Liver (tissue), 7 donors: ENCODE measurements at regions not wholly inside any gene's neighbourhood (a gene's known extent, or its start where the extent isn't known, plus 50 kb on each side); places are given as distances from the start of the nearest gene placed in this dataset.

ENCODE experiments used
- DNase-seq: peaks from one replicate; pipeline ENCODE4 v3.0.0-alpha.2; 2017; ENCODE audit warnings: low spot score
- H3K27ac ChIP-seq, 2 donors: one replicate each; pipeline ENCODE4 v1.7.0; 2013; ENCODE audit warnings: inconsistent platforms in 2 of 2, low read length in 2 of 2, control low read depth in 1 of 2, low read depth in 1 of 2, mild to moderate bottlenecking in 1 of 2
- H3K27me3 ChIP-seq, 4 donors: one replicate each; pipeline versions ENCODE4 v1.6.1 to v1.7.0; 2013; ENCODE audit warnings: low read length in 3 of 4, inconsistent platforms in 1 of 4, mild to moderate bottlenecking in 1 of 4, moderate library complexity in 1 of 4; ENCODE audit not compliant: control insufficient read depth in 4 of 4, insufficient read depth in 4 of 4
- H3K36me3 ChIP-seq, 4 donors: one replicate each; pipeline versions ENCODE4 v1.6.1 to v1.7.0; 2013; ENCODE audit warnings: low read length in 3 of 4, mild to moderate bottlenecking in 3 of 4, low read depth in 1 of 4, moderate library complexity in 1 of 4; ENCODE audit not compliant: control insufficient read depth in 4 of 4, insufficient read depth in 3 of 4
- H3K4me1 ChIP-seq, 4 donors: one replicate each; pipeline versions ENCODE4 v1.6.1 to v1.7.0; 2013; ENCODE audit warnings: low read length in 3 of 4, mild to moderate bottlenecking in 3 of 4, moderate library complexity in 1 of 4; ENCODE audit not compliant: control insufficient read depth in 4 of 4, insufficient read depth in 4 of 4
- H3K4me3 ChIP-seq, 3 donors: one replicate each; pipeline versions ENCODE4 v1.6.1 to v1.7.0; 2013; ENCODE audit warnings: low read length in 3 of 3, control low read depth in 1 of 3, low read depth in 1 of 3, mild to moderate bottlenecking in 1 of 3
- H3K9ac ChIP-seq, 2 donors: one replicate each; pipeline ENCODE4 v1.7.0; 2013; ENCODE audit warnings: low read length in 2 of 2, mild to moderate bottlenecking in 2 of 2, moderate library complexity in 2 of 2, control low read depth in 1 of 2, low read depth in 1 of 2
- H3K9me3 ChIP-seq, 4 donors: one replicate each; pipeline versions ENCODE4 v1.6.1 to v1.7.0; 2013; ENCODE audit warnings: low read length in 3 of 4; ENCODE audit not compliant: control insufficient read depth in 4 of 4
- EGR1 ChIP-seq, 2 donors: IDR thresholded peaks; 2 replicates each; pipeline ENCODE4 v1.6.1; 2016 to 2018; ENCODE audit warnings: antibody characterized with exemption in 2 of 2, low read depth in 2 of 2
- FOXA1 ChIP-seq: IDR thresholded peaks from 2 replicates; pipeline ENCODE4 v1.6.1; 2016; ENCODE audit warnings: antibody characterized with exemption
- FOXA2 ChIP-seq: IDR thresholded peaks from 2 replicates; pipeline ENCODE4 v1.6.1; 2016; ENCODE audit warnings: antibody characterized with exemption
- HNF4A ChIP-seq, 2 donors: conservative IDR thresholded peaks; 2 replicates each; pipeline ENCODE4 v1.6.1; 2016; ENCODE audit warnings: antibody characterized with exemption in 2 of 2, mild to moderate bottlenecking in 2 of 2
- HNF4G ChIP-seq: IDR thresholded peaks from 2 replicates; pipeline ENCODE4 v1.6.1; 2016; ENCODE audit warnings: antibody characterized with exemption
- JUND ChIP-seq, 2 donors: IDR thresholded peaks; 2 replicates each; pipeline ENCODE4 v1.6.1; 2016; ENCODE audit warnings: antibody characterized with exemption in 2 of 2
- NR2F2 ChIP-seq: IDR thresholded peaks from 2 replicates; pipeline ENCODE4 v1.6.1; 2016; ENCODE audit warnings: antibody characterized with exemption
- RAD21 ChIP-seq, 2 donors: IDR thresholded peaks; 2 replicates each; pipeline ENCODE4 v1.6.1; 2016; ENCODE audit warnings: antibody characterized with exemption in 2 of 2, mild to moderate bottlenecking in 2 of 2
- RXRA ChIP-seq, 2 donors: IDR thresholded peaks; 2 replicates each; pipeline ENCODE4 v1.6.1; 2017 to 2018; ENCODE audit warnings: antibody characterized with exemption in 2 of 2, mild to moderate bottlenecking in 1 of 2
- SP1 ChIP-seq: IDR thresholded peaks from 2 replicates; pipeline ENCODE4 v1.6.1; 2018; ENCODE audit warnings: antibody characterized with exemption, mild to moderate bottlenecking
- WGBS: extraction: QIAGEN DNeasy Blood & Tissue Kit; methylation state at CpG from one replicate; pipeline ENCODE4 v1.1.7; 2013; 5-methylcytosine and 5-hydroxymethylcytosine counted together
- TF ChIP-seq, protein P1 (sequence below): IDR thresholded peaks from 2 replicates; pipeline ENCODE4 v1.6.1; 2016; ENCODE audit warnings: antibody characterized with exemption
- TF ChIP-seq, protein P2 (sequence below): IDR thresholded peaks from 2 replicates; pipeline ENCODE4 v1.6.1; 2016; ENCODE audit warnings: antibody characterized with exemption
- donor health status: healthy.
- donor health status: healthy.
- donor health status: healthy.
- donor health status: healthy.

DNA sequence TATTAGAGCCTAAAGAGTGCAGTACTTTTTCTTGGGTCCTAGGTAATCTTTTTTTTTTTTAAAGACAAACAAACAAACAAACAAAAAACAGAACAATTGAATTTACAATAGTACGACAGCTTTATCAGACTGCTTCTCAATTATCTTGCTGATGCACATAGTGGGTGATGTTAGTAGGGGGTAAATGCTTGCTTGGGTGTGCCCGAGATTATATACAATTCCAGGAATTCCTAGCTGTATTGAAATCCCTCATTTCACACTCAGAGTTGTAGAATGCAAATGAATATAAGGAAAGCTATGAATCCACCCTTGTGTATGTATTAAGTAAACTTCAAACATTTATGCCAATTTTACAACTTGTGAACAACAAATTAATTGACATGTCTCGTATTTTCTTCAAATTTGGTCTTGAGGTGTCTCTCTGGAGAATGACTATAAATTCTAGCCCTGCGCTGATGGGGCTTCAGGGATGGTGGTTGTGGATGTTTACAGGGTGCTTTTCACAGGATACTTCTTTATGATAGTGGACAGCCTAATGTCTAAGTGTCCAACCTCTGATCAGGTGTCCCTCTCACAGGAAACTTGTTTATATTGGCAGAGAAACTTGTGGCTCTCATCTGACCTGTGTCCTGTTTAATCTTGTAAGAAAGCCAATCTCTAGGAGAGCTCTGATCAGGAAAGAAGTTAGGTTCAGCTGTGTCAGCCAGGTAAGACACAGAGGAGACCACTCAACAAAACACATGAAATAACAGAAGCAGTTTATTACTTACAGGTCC, 61.9 kb upstream of the SLC39A10 start:
- Histone ChIP-seq H3K4me3 (no peak overlapping the region), H3K36me3 (no peaks in the 10 kb centered on the region), H3K9ac (no peak overlapping the region), H3K27me3 (no peaks in the 10 kb centered on the region), H3K4me1 (peaks cover 0 to 21% (median 19%) of the 10 kb centered on the region in 4 donors), H3K27ac (no peak overlapping the region), H3K9me3 (no peaks in the 10 kb centered on the region)
- DNase-seq, result no peak
- TF ChIP-seq, protein P1, sequence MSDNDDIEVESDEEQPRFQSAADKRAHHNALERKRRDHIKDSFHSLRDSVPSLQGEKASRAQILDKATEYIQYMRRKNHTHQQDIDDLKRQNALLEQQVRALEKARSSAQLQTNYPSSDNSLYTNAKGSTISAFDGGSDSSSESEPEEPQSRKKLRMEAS, result no peak
- TF ChIP-seq EGR1 (IDR thresholded peaks at IDR 0.05; ENCODE audit: low read depth in 2 of 2) (no peak), HNF4A (conservative IDR thresholded peaks at IDR 0.05) (peak; percentile 14 to 47), FOXA1 (peak; percentile 62), HNF4G (no peak), RXRA (IDR thresholded peaks at IDR 0.05) (peak in 1 of 2 donors; percentile 43), FOXA2 (peak; percentile 63)
- 75% methylated on average over 4 of the region's 4 CpGs for WGBS

DNA sequence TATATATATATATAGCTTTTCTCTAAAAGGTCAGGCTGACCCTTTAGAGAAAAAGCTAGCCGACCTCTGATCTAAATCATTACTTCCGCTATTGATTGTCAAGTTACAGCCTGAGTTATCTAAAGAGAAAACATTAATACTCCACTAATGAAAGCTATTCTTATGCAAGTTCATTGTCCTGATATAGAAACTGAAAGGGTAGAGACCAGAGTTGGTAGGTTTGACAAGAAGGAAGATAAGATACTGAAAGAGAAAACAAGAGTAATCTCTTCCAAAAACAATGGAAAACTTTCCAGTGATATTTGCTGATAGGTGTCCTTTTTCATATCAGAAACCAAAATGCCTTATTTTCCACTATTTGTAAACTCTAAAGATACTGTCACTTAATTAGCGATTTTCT, 62.8 kb upstream of the SLC39A10 start:
- Histone ChIP-seq H3K27ac (no peak overlapping the region), H3K9me3 (no peaks in the 10 kb centered on the region), H3K36me3 (no peaks in the 10 kb centered on the region), H3K9ac (no peak overlapping the region), H3K27me3 (no peaks in the 10 kb centered on the region), H3K4me1 (peaks cover 0 to 27% (median 20%) of the 10 kb centered on the region in 4 donors), H3K4me3 (no peak overlapping the region)
- DNase-seq, result no peak
- TF ChIP-seq JUND (IDR thresholded peaks at IDR 0.05) (no peak), NR2F2 (peak; percentile 68)
- TF ChIP-seq, protein P1, result no peak
- WGBS, result 35% methylated on average over 3 of the region's 3 CpGs

DNA sequence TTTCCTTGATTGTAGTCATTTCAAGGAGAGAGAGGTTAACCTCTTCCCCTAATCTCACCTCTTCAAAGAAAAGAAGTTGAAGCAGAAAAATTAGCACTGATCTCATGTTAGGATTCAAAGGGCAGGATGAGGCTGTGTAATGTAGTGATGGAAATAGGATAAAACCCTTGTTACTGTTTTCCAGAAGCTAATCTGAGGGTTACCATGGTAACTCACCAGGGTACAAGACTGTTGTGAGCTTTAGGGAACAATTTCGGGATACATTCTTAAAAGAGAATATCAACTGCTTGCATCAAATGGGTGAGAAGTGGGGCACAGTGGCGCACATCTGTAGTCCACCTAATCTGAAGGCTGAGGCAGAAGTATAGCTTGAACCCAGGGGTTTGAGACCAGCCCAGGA, 64.9 kb upstream of the SLC39A10 start:
- no peak for DNase-seq
- no peaks in the 10 kb centered on the region for H3K27me3 ChIP-seq
- no peaks in the 10 kb centered on the region for H3K9me3 ChIP-seq
- TF ChIP-seq, protein P2, sequence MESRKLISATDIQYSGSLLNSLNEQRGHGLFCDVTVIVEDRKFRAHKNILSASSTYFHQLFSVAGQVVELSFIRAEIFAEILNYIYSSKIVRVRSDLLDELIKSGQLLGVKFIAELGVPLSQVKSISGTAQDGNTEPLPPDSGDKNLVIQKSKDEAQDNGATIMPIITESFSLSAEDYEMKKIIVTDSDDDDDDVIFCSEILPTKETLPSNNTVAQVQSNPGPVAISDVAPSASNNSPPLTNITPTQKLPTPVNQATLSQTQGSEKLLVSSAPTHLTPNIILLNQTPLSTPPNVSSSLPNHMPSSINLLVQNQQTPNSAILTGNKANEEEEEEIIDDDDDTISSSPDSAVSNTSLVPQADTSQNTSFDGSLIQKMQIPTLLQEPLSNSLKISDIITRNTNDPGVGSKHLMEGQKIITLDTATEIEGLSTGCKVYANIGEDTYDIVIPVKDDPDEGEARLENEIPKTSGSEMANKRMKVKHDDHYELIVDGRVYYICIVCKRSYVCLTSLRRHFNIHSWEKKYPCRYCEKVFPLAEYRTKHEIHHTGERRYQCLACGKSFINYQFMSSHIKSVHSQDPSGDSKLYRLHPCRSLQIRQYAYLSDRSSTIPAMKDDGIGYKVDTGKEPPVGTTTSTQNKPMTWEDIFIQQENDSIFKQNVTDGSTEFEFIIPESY, result no peak
- no peak for TF ChIP-seq RAD21 (IDR thresholded peaks at IDR 0.05)
- TF ChIP-seq SP1, result no peak
- no peak for TF ChIP-seq HNF4G
- WGBS, result 89% methylated on average over 2 of the region's 2 CpGs
- H3K4me1 ChIP-seq, result peaks cover 0 to 27% (median 20%) of the 10 kb centered on the region in 4 donors
- H3K9ac ChIP-seq, result no peak overlapping the region
- no peak overlapping the region for H3K4me3 ChIP-seq
- no peak overlapping the region for H3K27ac ChIP-seq
- no peaks in the 10 kb centered on the region for H3K36me3 ChIP-seq
